ENCODE measurements at regions not wholly inside any gene's neighbourhood (a gene's known extent, or its start where the extent isn't known, plus 50 kb on each side); places are given as distances from the start of the nearest gene placed in this dataset.

- no TSS peak for BruUV-seq (replicated peaks)
- intact Hi-C loops (cut with micrococcal nuclease; ENCODE audit: unreplicated experiment): no loop called here
- ChIA-PET POLR2A (no interaction called here), CTCF (no interaction called here)
- in situ Hi-C loops (cut with HindIII; ENCODE audit: low pct_unique_long_range_greater_than_20kb, low sequenced_read_pairs): no loop called here
- Histone ChIP-seq H3K27ac (ENCODE audit: low read length) (no peak overlapping the region), H3K9me3 (ENCODE audit: control insufficient read depth, insufficient read depth, low read depth, low read length) (no peaks in the 10 kb centered on the region), H3K4me3 (ENCODE audit: low read depth in 2 of 2, low read length in 2 of 2) (no peak overlapping the region), H3K27me3 (ENCODE audit: control insufficient read depth, insufficient read depth, low read length) (no peaks in the 10 kb centered on the region), H3K4me1 (ENCODE audit: control insufficient read depth, insufficient read depth, low read length) (no peaks in the 10 kb centered on the region), H3K36me3 (ENCODE audit: control insufficient read depth, insufficient read depth, low read length) (no peaks in the 10 kb centered on the region)
- no peak for TF ChIP-seq REST (IDR thresholded peaks at IDR 0.05; ENCODE audit: insufficient read depth in 1 of 2, low read depth in 2 of 2, low read length in 1 of 2)
- no peak for TF ChIP-seq CTCF (IDR thresholded peaks at IDR 0.05)
- no peak for TF ChIP-seq POLR2AphosphoS5 (IDR thresholded peaks at IDR 0.05; ENCODE audit: low read depth, low read length)
- TF ChIP-seq SIN3A (IDR thresholded peaks at IDR 0.05; ENCODE audit: borderline replicate concordance, insufficient read depth, low read depth, low read length): no peak
- TF ChIP-seq TCF7L2 (IDR thresholded peaks at IDR 0.05; ENCODE audit: low read depth, low read length): no peak
- no peak for DNase-seq (ENCODE audit: low read depth, low spot score)
- no peak for ATAC-seq
Measured at GRCh38 chr3:107947203-107947602, 143.6 kb downstream of the CD47 start.

- H3K9me3 ChIP-seq (ENCODE audit: control insufficient read depth, insufficient read depth, low read depth, low read length): no peaks in the 10 kb centered on the region
- H3K27me3 ChIP-seq (ENCODE audit: control insufficient read depth, insufficient read depth, low read length): no peaks in the 10 kb centered on the region
- no peak for DNase-seq (ENCODE audit: low read depth, low spot score)
- no peaks in the 10 kb centered on the region for H3K36me3 ChIP-seq (ENCODE audit: control insufficient read depth, insufficient read depth, low read length)
- no peak for TF ChIP-seq SIN3A (IDR thresholded peaks at IDR 0.05; ENCODE audit: borderline replicate concordance, insufficient read depth, low read depth, low read length)
- no peak for TF ChIP-seq CTCF (IDR thresholded peaks at IDR 0.05)
- TF ChIP-seq POLR2AphosphoS5 (IDR thresholded peaks at IDR 0.05; ENCODE audit: low read depth, low read length): no peak
- no peak for TF ChIP-seq TCF7L2 (IDR thresholded peaks at IDR 0.05; ENCODE audit: low read depth, low read length)
- no peak for TF ChIP-seq REST (IDR thresholded peaks at IDR 0.05; ENCODE audit: insufficient read depth in 1 of 2, low read depth in 2 of 2, low read length in 1 of 2)
- H3K4me1 ChIP-seq (ENCODE audit: control insufficient read depth, insufficient read depth, low read length): no peaks in the 10 kb centered on the region
- no peak overlapping the region for H3K4me3 ChIP-seq (ENCODE audit: low read depth in 2 of 2, low read length in 2 of 2)
- no TSS peak for BruUV-seq (replicated peaks)
- ChIA-PET CTCF (no interaction called here), POLR2A (no interaction called here)
- in situ Hi-C loops (cut with HindIII; ENCODE audit: low pct_unique_long_range_greater_than_20kb, low sequenced_read_pairs) (no loop called here), intact Hi-C loops (cut with micrococcal nuclease; ENCODE audit: unreplicated experiment) (no loop called here)
- no peak overlapping the region for H3K27ac ChIP-seq (ENCODE audit: low read length)
- ATAC-seq: no peak
Measured at GRCh38 chr3:107946700-107947099, 144.1 kb downstream of the CD47 start.

Data from Panc1 (cell line).